Activated T-cell treated with anti-CD3 and anti-CD28 coated beads, Interleukin-2, amount 50 U/mL, for 24 hours (primary cell): ENCODE measurements at regions not wholly inside any gene's neighbourhood (a gene's known extent, or its start where the extent isn't known, plus 50 kb on each side); places are given as distances from the start of the nearest gene placed in this dataset.
"Not testable (repeated sequence)": the region's sequence is repeated elsewhere in the genome, so short reads cannot be mapped to it uniquely, and the experiment has no call there.

Source experiments
- DNase-seq: peaks from one replicate; pipeline ENCODE4 v3.0.0-alpha.2; 2020
- H3K27ac Mint-ChIP-seq: 2 replicates; pipeline ENCODE4 v1.8.0; 2020; ENCODE audit warnings: mild to moderate bottlenecking, mixed read lengths
- H3K27me3 Mint-ChIP-seq: 2 replicates; pipeline ENCODE4 v1.8.0; 2020; ENCODE audit warnings: mixed read lengths
- H3K36me3 Mint-ChIP-seq: 2 replicates; pipeline ENCODE4 v1.8.0; 2020; ENCODE audit warnings: low read depth, mixed read lengths
- H3K4me1 Mint-ChIP-seq: 2 replicates; pipeline ENCODE4 v1.8.0; 2020; ENCODE audit warnings: low read depth, mixed read lengths
- H3K4me3 Mint-ChIP-seq: 2 replicates; pipeline ENCODE4 v1.8.0; 2020; ENCODE audit warnings: mild to moderate bottlenecking, moderate library complexity, mixed read lengths
- H3K9me3 Mint-ChIP-seq: 2 replicates; pipeline ENCODE4 v1.8.0; 2020; ENCODE audit warnings: mixed read lengths

GRCh38 chr12:128026696-128027574 is 240.0 kb upstream of the TMEM132C start:
- Mint-ChIP-seq H3K4me3 (no peak overlapping the region), H3K9me3 (peaks cover 3% of the 10 kb centered on the region), H3K36me3 (no peaks in the 10 kb centered on the region), H3K27me3 (no peaks in the 10 kb centered on the region), H3K4me1 (no peaks in the 10 kb centered on the region), H3K27ac (no peak overlapping the region)
- no peak for DNase-seq

GRCh38 chr12:128033473-128033872 is 233.5 kb upstream of the TMEM132C start:
- Mint-ChIP-seq H3K4me1 (no peaks in the 10 kb centered on the region), H3K4me3 (no peak overlapping the region), H3K9me3 (no peaks in the 10 kb centered on the region), H3K27ac (no peak overlapping the region), H3K36me3 (no peaks in the 10 kb centered on the region), H3K27me3 (no peaks in the 10 kb centered on the region)
- no peak for DNase-seq

- no peak for DNase-seq
- H3K27me3 Mint-ChIP-seq: no peaks in the 10 kb centered on the region
- H3K4me1 Mint-ChIP-seq: no peaks in the 10 kb centered on the region
- peaks cover 16% of the 10 kb centered on the region for H3K9me3 Mint-ChIP-seq
- no peak overlapping the region for H3K4me3 Mint-ChIP-seq
- no peaks in the 10 kb centered on the region for H3K36me3 Mint-ChIP-seq
- no peak overlapping the region for H3K27ac Mint-ChIP-seq
These were observed 226.0 kb upstream of the TMEM132C start for GRCh38 chr12:128040971-128041370.

- peaks cover 16% of the 10 kb centered on the region for H3K9me3 Mint-ChIP-seq
- H3K27ac Mint-ChIP-seq, H3K36me3 Mint-ChIP-seq, H3K4me3 Mint-ChIP-seq, H3K4me1 Mint-ChIP-seq, H3K27me3 Mint-ChIP-seq, DNase-seq: not testable (repeated sequence)
These were observed 224.7 kb upstream of the TMEM132C start for GRCh38 chr12:128042283-128042682.

GRCh38 chr12:128042825-128043224 is 224.1 kb upstream of the TMEM132C start:
- DNase-seq: no peak
- H3K4me1 Mint-ChIP-seq: no peaks in the 10 kb centered on the region
- no peak overlapping the region for H3K4me3 Mint-ChIP-seq
- H3K27me3 Mint-ChIP-seq: no peaks in the 10 kb centered on the region
- H3K36me3 Mint-ChIP-seq: no peaks in the 10 kb centered on the region
- H3K27ac Mint-ChIP-seq: no peak overlapping the region
- peaks cover 16% of the 10 kb centered on the region for H3K9me3 Mint-ChIP-seq

GRCh38 chr12:128043317-128043716 is 223.7 kb upstream of the TMEM132C start:
- H3K36me3 Mint-ChIP-seq: no peaks in the 10 kb centered on the region
- no peak for DNase-seq
- peaks cover 16% of the 10 kb centered on the region for H3K9me3 Mint-ChIP-seq
- H3K4me3 Mint-ChIP-seq: no peak overlapping the region
- H3K27me3 Mint-ChIP-seq: no peaks in the 10 kb centered on the region
- no peaks in the 10 kb centered on the region for H3K4me1 Mint-ChIP-seq
- no peak overlapping the region for H3K27ac Mint-ChIP-seq

GRCh38 chr12:128047266-128048060 is 219.5 kb upstream of the TMEM132C start:
- Mint-ChIP-seq H3K4me3 (no peak overlapping the region), H3K27ac (no peak overlapping the region), H3K4me1 (no peaks in the 10 kb centered on the region), H3K27me3 (no peaks in the 10 kb centered on the region), H3K9me3 (peaks cover 12% of the 10 kb centered on the region), H3K36me3 (no peaks in the 10 kb centered on the region)
- DNase-seq: no peak

- no peaks in the 10 kb centered on the region for H3K4me1 Mint-ChIP-seq
- no peak overlapping the region for H3K4me3 Mint-ChIP-seq
- no peaks in the 10 kb centered on the region for H3K27me3 Mint-ChIP-seq
- H3K36me3 Mint-ChIP-seq: no peaks in the 10 kb centered on the region
- no peak overlapping the region for H3K27ac Mint-ChIP-seq
- DNase-seq: no peak
- peaks cover 3% of the 10 kb centered on the region for H3K9me3 Mint-ChIP-seq
These were observed 214.6 kb upstream of the TMEM132C start for GRCh38 chr12:128052331-128052730.

GRCh38 chr12:128052777-128053176 is 214.2 kb upstream of the TMEM132C start:
- Mint-ChIP-seq H3K36me3 (no peaks in the 10 kb centered on the region), H3K4me1 (no peaks in the 10 kb centered on the region)
- DNase-seq: no peak

GRCh38 chr12:128055567-128055966 is 211.4 kb upstream of the TMEM132C start:
- Mint-ChIP-seq H3K4me3 (no peak overlapping the region), H3K9me3 (peaks cover 2% of the 10 kb centered on the region), H3K27ac (no peak overlapping the region), H3K4me1 (no peaks in the 10 kb centered on the region), H3K36me3 (no peaks in the 10 kb centered on the region), H3K27me3 (no peaks in the 10 kb centered on the region)
- no peak for DNase-seq

More at GRCh38 chr12:128052777-128053176, 214.2 kb upstream of the TMEM132C start:
- H3K9me3 Mint-ChIP-seq: peaks cover 3% of the 10 kb centered on the region
- H3K27me3 Mint-ChIP-seq: no peaks in the 10 kb centered on the region
- no peak overlapping the region for H3K27ac Mint-ChIP-seq
- H3K4me3 Mint-ChIP-seq: no peak overlapping the region

- no peak for DNase-seq
- Mint-ChIP-seq H3K4me1 (no peaks in the 10 kb centered on the region), H3K27ac (no peak overlapping the region), H3K4me3 (no peak overlapping the region), H3K36me3 (no peaks in the 10 kb centered on the region), H3K27me3 (no peaks in the 10 kb centered on the region), H3K9me3 (peaks cover 2% of the 10 kb centered on the region)
These were observed 210.7 kb upstream of the TMEM132C start for GRCh38 chr12:128056136-128056801.

GRCh38 chr12:128057586-128057985 is 209.4 kb upstream of the TMEM132C start:
- DNase-seq: no peak
- Mint-ChIP-seq H3K27ac (no peak overlapping the region), H3K4me1 (no peaks in the 10 kb centered on the region), H3K4me3 (no peak overlapping the region), H3K9me3 (peaks cover 2% of the 10 kb centered on the region), H3K36me3 (no peaks in the 10 kb centered on the region), H3K27me3 (no peaks in the 10 kb centered on the region)

GRCh38 chr12:128059621-128060370 is 207.2 kb upstream of the TMEM132C start:
- no peaks in the 10 kb centered on the region for H3K27me3 Mint-ChIP-seq
- H3K4me1 Mint-ChIP-seq: no peaks in the 10 kb centered on the region
- no peaks in the 10 kb centered on the region for H3K36me3 Mint-ChIP-seq
- no peak overlapping the region for H3K27ac Mint-ChIP-seq
- DNase-seq: no peak
- no peak overlapping the region for H3K4me3 Mint-ChIP-seq
- H3K9me3 Mint-ChIP-seq: peaks cover 5% of the 10 kb centered on the region

- no peaks in the 10 kb centered on the region for H3K4me1 Mint-ChIP-seq
- no peak for DNase-seq
- no peak overlapping the region for H3K27ac Mint-ChIP-seq
- H3K9me3 Mint-ChIP-seq: peaks cover 3% of the 10 kb centered on the region
- no peaks in the 10 kb centered on the region for H3K36me3 Mint-ChIP-seq
- H3K27me3 Mint-ChIP-seq: no peaks in the 10 kb centered on the region
- no peak overlapping the region for H3K4me3 Mint-ChIP-seq
These were observed 198.8 kb upstream of the TMEM132C start for GRCh38 chr12:128068211-128068610.
